HG03139 (cell line): ENCODE measurements at regions not wholly inside any gene's neighbourhood (a gene's known extent, or its start where the extent isn't known, plus 50 kb on each side); places are given as distances from the start of the nearest gene placed in this dataset.

Experiments
- ATAC-seq: cut with Tn5 transposase; IDR thresholded peaks from one replicate; pipeline ENCODE4 v1.9.1; 2021; ENCODE audit not compliant: unreplicated experiment

- no peak for ATAC-seq
Observed at GRCh38 chr18:46372670-46373069, 268.5 kb downstream of the HAUS1 start.

- no peak for ATAC-seq
Observed at GRCh38 chr18:46373131-46373530, 268.9 kb downstream of the HAUS1 start.

- no peak for ATAC-seq
Observed at GRCh38 chr18:46373791-46374190, 269.6 kb downstream of the HAUS1 start.

- no peak for ATAC-seq
Observed at GRCh38 chr18:46374850-46375249, 270.7 kb downstream of the HAUS1 start.

GRCh38 chr18:46377557-46377956 is 273.4 kb downstream of the HAUS1 start:
- ATAC-seq: no peak

- no peak for ATAC-seq
Observed at GRCh38 chr18:46378126-46378863, 274.1 kb downstream of the HAUS1 start.

GRCh38 chr18:46378864-46379207 is 274.7 kb downstream of the HAUS1 start:
- no peak for ATAC-seq

- no peak for ATAC-seq
Observed at GRCh38 chr18:46379323-46379950, 275.3 kb downstream of the HAUS1 start.

GRCh38 chr18:46385124-46385523 is 271.9 kb downstream of the LOXHD1 start:
- ATAC-seq: no peak

- ATAC-seq: no peak
Observed at GRCh38 chr18:46386788-46387187, 270.2 kb downstream of the LOXHD1 start.

- ATAC-seq: no peak
Observed at GRCh38 chr18:46387441-46388131, 269.4 kb downstream of the LOXHD1 start.

GRCh38 chr18:46388286-46388685 is 268.7 kb downstream of the LOXHD1 start:
- no peak for ATAC-seq

GRCh38 chr18:46392576-46392975 is 264.4 kb downstream of the LOXHD1 start:
- no peak for ATAC-seq

- no peak for ATAC-seq
Observed at GRCh38 chr18:46393230-46393629, 263.8 kb downstream of the LOXHD1 start.

GRCh38 chr18:46393961-46394360 is 263.1 kb downstream of the LOXHD1 start:
- ATAC-seq: no peak

- ATAC-seq: no peak
Observed at GRCh38 chr18:46395795-46396194, 261.2 kb downstream of the LOXHD1 start.

GRCh38 chr18:46397174-46397573 is 259.8 kb downstream of the LOXHD1 start:
- no peak for ATAC-seq

GRCh38 chr18:46398005-46398404 is 259.0 kb downstream of the LOXHD1 start:
- no peak for ATAC-seq

- ATAC-seq: no peak
Observed at GRCh38 chr18:46398625-46399024, 258.4 kb downstream of the LOXHD1 start.

GRCh38 chr18:46399303-46399702 is 257.7 kb downstream of the LOXHD1 start:
- no peak for ATAC-seq

- no peak for ATAC-seq
Observed at GRCh38 chr18:46400449-46400848, 256.6 kb downstream of the LOXHD1 start.

- ATAC-seq: no peak
Observed at GRCh38 chr18:46401486-46402070, 255.4 kb downstream of the LOXHD1 start.
